Upper lobe of left lung (tissue), 6 donors: ENCODE measurements at regions not wholly inside any gene's neighbourhood (a gene's known extent, or its start where the extent isn't known, plus 50 kb on each side); places are given as distances from the start of the nearest gene placed in this dataset.

ENCODE experiments used
- ATAC-seq, 2 donors: fragments of 200-7000 bp; cut with Tn5 transposase; one replicate each; pipeline ENCODE4 v1.9.1; 2022; ENCODE audit warnings: mild to moderate bottlenecking in 2 of 2, moderate library complexity in 2 of 2; ENCODE audit not compliant: low FRiP score in 2 of 2
- DNase-seq, 2 donors: peaks; one replicate each; pipeline ENCODE4 v3.0.0-alpha.2; 2019 to 2020
- H3K27ac ChIP-seq, 4 donors: fragments of 200-600 bp; sonication (generic); one replicate each; pipeline ENCODE4 v1.5.1; 2016 to 2019
- H3K27me3 ChIP-seq, 4 donors: fragments of 200-600 bp; sonication (generic); one replicate each; pipeline ENCODE4 v1.5.1; 2017 to 2019
- H3K36me3 ChIP-seq, 4 donors: fragments of 200-600 bp; sonication (generic); one replicate each; pipeline ENCODE4 v1.5.1; 2016 to 2019
- H3K4me1 ChIP-seq, 4 donors: fragments of 200-600 bp; sonication (generic); one replicate each; pipeline ENCODE4 v1.5.1; 2018 to 2019
- H3K4me3 ChIP-seq, 4 donors: fragments of 200-600 bp; sonication (generic); one replicate each; pipeline ENCODE4 v1.5.1; 2017 to 2019; ENCODE audit warnings: mild to moderate bottlenecking in 2 of 4, moderate library complexity in 1 of 4
- H3K9me3 ChIP-seq, 4 donors: fragments of 200-600 bp; sonication (generic); one replicate each; pipeline ENCODE4 v1.5.1; 2018 to 2019
- EP300 ChIP-seq, 4 donors: sonication (generic); formaldehyde crosslinking; IDR thresholded peaks; one replicate each; pipeline ENCODE4 v1.5.1; 2017; ENCODE audit warnings: antibody characterized with exemption in 4 of 4, control low read depth in 2 of 4
- POLR2A ChIP-seq, 4 donors: fragments of 450-650 bp; IDR thresholded peaks; one replicate each; pipeline ENCODE4 v1.5.1; 2016 to 2017; ENCODE audit warnings: antibody characterized with exemption in 4 of 4, mild to moderate bottlenecking in 2 of 4
- POLR2AphosphoS5 ChIP-seq, 2 donors: sonication (generic); formaldehyde crosslinking; IDR thresholded peaks; one replicate each; pipeline ENCODE4 v1.5.1; 2017; ENCODE audit warnings: antibody characterized with exemption in 2 of 2
- WGBS, 2 donors: methylation state at CpG; one replicate each; pipeline ENCODE4 v1.1.5; 2017 to 2018; 5-methylcytosine and 5-hydroxymethylcytosine counted together
- TF ChIP-seq, protein P1 (sequence below), 6 experiments: fragments of 450-650 bp in 4 of 6; fragments of 200-600 bp in 2 of 6; sonication (generic) in 2 of 6; IDR thresholded peaks; one replicate each; pipeline ENCODE4 v1.5.1; 2016 to 2019; ENCODE audit warnings: antibody characterized with exemption in 6 of 6
- donor health status: DM: no; HTN: no; CAD: no; lungs with moderate emphysema.
- donor health status: DM: no; HTN: yes; CAD: no; lungs with severe emphysema.

DNA sequence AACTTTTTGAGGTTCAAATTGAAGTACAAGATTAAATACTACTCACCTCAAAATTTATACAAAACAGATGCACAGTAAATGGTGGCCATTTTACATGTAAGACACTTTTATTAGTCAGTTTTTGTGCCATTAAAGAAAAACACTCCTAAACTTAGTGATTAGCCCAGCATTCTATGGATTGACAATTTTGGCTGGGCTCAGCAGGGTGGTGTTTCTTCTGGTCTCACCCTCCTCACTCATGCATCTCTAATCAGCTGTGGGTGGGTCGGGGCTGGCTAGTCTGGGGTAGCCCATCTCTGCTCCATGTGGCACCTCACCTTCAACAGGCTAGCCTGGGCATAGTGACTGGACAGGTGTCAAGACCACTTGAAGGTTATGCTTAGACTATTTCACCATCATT, 71.6 kb upstream of the BTBD3 start:
- no peaks in the 10 kb centered on the region for H3K9me3 ChIP-seq
- no peak for ATAC-seq
- no peak for DNase-seq
- no peaks in the 10 kb centered on the region for H3K36me3 ChIP-seq
- H3K27ac ChIP-seq = no peak overlapping the region
- no peaks in the 10 kb centered on the region for H3K4me1 ChIP-seq
- 85 to 90% methylated on average over 1 of the region's 1 CpG for WGBS, 2 donors
- TF ChIP-seq, protein P1, sequence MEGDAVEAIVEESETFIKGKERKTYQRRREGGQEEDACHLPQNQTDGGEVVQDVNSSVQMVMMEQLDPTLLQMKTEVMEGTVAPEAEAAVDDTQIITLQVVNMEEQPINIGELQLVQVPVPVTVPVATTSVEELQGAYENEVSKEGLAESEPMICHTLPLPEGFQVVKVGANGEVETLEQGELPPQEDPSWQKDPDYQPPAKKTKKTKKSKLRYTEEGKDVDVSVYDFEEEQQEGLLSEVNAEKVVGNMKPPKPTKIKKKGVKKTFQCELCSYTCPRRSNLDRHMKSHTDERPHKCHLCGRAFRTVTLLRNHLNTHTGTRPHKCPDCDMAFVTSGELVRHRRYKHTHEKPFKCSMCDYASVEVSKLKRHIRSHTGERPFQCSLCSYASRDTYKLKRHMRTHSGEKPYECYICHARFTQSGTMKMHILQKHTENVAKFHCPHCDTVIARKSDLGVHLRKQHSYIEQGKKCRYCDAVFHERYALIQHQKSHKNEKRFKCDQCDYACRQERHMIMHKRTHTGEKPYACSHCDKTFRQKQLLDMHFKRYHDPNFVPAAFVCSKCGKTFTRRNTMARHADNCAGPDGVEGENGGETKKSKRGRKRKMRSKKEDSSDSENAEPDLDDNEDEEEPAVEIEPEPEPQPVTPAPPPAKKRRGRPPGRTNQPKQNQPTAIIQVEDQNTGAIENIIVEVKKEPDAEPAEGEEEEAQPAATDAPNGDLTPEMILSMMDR (IDR thresholded peaks at IDR 0.05) = no peak
- no peak for TF ChIP-seq POLR2A (IDR thresholded peaks at IDR 0.05)
- no peak for TF ChIP-seq POLR2AphosphoS5 (IDR thresholded peaks at IDR 0.05)
- TF ChIP-seq EP300 (IDR thresholded peaks at IDR 0.05) = no peak
- no peak overlapping the region for H3K4me3 ChIP-seq
- no peaks in the 10 kb centered on the region for H3K27me3 ChIP-seq

DNA sequence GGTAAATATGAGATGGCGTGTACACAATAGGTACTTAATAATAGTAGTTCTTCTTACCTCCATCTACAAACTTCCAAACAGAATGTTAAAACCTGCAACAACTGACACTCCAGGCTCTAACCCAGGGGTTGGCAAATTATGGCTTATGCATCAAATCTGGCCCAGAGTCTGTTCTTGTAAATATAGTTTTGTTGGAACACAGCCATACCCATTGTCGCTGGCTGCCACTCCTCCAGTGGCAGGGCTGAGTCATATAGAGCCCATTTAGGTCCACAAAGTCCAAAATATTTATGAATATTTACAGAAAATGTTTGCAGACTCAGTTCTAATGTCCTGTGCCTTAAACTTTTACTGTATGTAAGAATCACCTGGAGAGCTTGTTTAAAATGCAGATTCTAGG, 69.9 kb upstream of the BTBD3 start:
- 63 to 89% methylated on average over 2 of the region's 2 CpGs for WGBS, 2 donors

DNA sequence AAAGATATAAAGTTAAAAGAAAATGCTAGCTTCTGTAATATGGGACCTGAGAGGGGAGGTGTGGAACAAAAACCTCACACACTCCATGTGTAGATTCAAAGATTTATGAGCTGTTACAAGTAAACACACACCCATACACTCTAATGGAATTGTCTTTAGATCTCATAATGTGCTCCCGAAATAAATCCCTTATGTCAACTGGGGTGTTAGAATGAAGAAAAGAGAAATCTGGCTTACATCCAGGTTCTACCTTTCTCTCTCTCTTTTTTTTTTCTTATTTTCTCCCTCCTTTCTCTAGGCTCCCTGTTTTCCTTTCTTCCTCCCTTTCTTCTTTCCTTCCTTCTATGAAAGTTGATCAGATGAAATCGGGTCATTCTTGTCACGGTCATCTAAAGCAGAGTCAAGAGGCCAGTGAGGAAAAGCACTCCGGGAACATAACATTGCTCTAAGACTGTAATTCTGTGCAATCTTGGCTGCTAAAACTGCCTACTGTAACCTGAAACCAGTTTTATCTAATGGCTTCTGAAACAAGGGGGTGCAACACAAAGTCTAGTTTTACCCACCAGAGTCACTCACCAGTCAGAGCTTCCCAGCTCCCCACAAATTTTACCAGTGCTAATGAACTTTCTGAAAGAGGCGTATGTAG, 68.3 kb upstream of the BTBD3 start:
- Histone ChIP-seq H3K27me3 (no peaks in the 10 kb centered on the region), H3K4me3 (no peak overlapping the region), H3K27ac (no peak overlapping the region), H3K9me3 (no peaks in the 10 kb centered on the region), H3K4me1 (no peaks in the 10 kb centered on the region), H3K36me3 (no peaks in the 10 kb centered on the region)
- 66 to 68% methylated on average over 5 of the region's 5 CpGs for WGBS, 2 donors
- no peak for TF ChIP-seq EP300 (IDR thresholded peaks at IDR 0.05)
- TF ChIP-seq, protein P1 (IDR thresholded peaks at IDR 0.05) = no peak
- no peak for TF ChIP-seq POLR2A (IDR thresholded peaks at IDR 0.05)
- no peak for TF ChIP-seq POLR2AphosphoS5 (IDR thresholded peaks at IDR 0.05)
- DNase-seq (no peak), ATAC-seq (peak in 1 of 2 donors; percentile 30)

More for the DNA sequence above, 69.9 kb upstream of the BTBD3 start:
- Histone ChIP-seq H3K27ac (no peak overlapping the region), H3K9me3 (no peaks in the 10 kb centered on the region), H3K4me1 (no peaks in the 10 kb centered on the region), H3K27me3 (no peaks in the 10 kb centered on the region), H3K4me3 (no peak overlapping the region), H3K36me3 (no peaks in the 10 kb centered on the region)
- ATAC-seq (no peak), DNase-seq (no peak)
- TF ChIP-seq POLR2AphosphoS5 (IDR thresholded peaks at IDR 0.05) (no peak), EP300 (IDR thresholded peaks at IDR 0.05) (no peak), POLR2A (IDR thresholded peaks at IDR 0.05) (no peak)
- TF ChIP-seq, protein P1 (IDR thresholded peaks at IDR 0.05) = no peak

DNA sequence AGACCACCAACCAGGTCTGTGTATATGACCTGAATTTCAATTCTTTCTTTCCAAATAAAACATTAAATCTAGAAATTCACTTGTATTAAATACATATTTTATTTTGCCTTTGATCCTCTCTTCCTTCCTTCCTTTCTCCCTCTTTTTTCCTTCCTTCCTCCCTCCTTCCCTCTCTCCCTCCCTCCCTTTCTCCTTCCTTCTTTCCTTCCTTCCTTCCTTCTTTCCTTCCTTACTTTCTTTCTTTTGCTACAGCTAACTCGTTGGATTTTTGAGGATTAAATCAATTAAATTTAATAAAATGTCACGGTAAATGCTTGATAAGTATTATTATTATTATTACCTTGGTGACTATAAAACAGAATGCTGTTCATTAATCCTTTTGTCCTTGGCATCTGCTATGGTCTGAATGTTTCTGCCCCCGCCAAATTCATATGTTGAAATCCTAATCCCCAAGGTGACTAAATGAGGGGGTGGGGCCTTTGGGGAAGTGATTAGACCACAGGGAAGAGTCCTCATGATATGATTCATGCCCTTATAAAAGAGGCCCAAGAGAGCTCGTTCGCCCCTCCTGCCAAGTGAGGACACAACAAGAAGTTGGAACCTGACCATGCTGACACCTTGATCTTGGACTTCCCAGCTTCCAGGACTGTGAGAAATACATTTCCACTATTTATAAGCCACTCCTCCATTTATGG, 67.6 kb upstream of the BTBD3 start:
- Histone ChIP-seq H3K4me3 (no peak overlapping the region), H3K27me3 (no peaks in the 10 kb centered on the region), H3K36me3 (no peaks in the 10 kb centered on the region), H3K4me1 (no peaks in the 10 kb centered on the region), H3K27ac (no peak overlapping the region), H3K9me3 (no peaks in the 10 kb centered on the region)
- 73 to 78% methylated on average over 5 of the region's 5 CpGs for WGBS, 2 donors
- TF ChIP-seq POLR2AphosphoS5 (IDR thresholded peaks at IDR 0.05) = no peak
- TF ChIP-seq, protein P1 (IDR thresholded peaks at IDR 0.05) = no peak
- TF ChIP-seq POLR2A (IDR thresholded peaks at IDR 0.05) = no peak
- TF ChIP-seq EP300 (IDR thresholded peaks at IDR 0.05) = no peak
- peak in 1 of 2 donors; percentile 86 for ATAC-seq
- no peak for DNase-seq
